SIG-M5 treated with dmso at 0.1 percent for 504 hours (cell line): ENCODE measurements at regions not wholly inside any gene's neighbourhood (a gene's known extent, or its start where the extent isn't known, plus 50 kb on each side); places are given as distances from the start of the nearest gene placed in this dataset.
A peak's percentile ranks its signal among the peaks of the same experiment; 100 is the strongest.

Source experiments
- DNase-seq: peaks from one replicate; lab custom pipeline; 2025; ENCODE audit not compliant: unreplicated experiment; lab: John Stamatoyannopoulos, UW

DNA sequence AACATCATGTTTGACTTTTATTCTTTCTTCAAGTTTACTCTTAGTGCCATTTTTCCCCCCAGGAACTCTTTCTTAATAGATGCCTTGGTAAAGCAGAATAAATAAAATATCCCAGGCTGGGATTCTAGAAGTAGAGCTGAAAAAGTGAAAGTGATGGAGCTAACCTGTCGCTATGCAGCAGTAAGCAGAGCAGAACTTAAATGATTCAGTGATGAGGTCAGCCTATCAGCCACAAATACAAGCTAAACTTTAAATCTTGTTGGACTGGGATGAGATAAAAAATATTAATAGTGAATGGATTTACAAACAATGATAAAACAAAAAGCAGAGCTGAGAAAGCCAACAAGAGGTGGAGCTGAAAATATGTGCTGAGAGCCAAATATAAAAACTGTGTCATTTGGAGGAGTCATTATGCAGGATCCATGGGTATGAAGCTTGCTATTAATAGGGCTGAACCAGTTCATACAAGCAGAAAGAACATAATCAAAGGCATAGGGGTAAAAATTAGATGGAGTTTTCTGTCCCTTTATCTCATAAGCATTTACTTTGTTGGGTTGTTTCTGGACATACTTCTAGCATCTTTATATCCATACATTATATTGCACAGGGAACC lies 877.8 kb downstream of the EPHA7 start:
- no peak for DNase-seq

DNA sequence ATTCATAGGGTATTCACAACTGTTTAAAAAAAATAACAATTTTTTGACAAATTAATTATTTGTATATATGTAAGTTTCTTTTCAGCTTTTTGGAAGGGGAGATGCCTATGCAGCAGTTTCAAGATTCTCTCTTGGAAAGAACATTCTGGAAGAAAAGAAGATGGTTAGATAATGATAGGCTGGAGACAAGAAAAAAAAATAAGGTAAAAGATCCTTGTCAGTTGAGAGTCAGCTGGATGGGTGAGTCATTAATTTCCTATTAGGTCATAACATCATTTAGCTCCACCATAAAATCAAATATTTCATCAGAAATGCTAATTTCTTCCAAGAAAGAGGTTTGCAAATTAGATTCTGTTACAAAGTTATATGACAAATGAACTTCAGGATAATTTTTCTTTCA lies 880.4 kb downstream of the EPHA7 start:
- no peak for DNase-seq

DNA sequence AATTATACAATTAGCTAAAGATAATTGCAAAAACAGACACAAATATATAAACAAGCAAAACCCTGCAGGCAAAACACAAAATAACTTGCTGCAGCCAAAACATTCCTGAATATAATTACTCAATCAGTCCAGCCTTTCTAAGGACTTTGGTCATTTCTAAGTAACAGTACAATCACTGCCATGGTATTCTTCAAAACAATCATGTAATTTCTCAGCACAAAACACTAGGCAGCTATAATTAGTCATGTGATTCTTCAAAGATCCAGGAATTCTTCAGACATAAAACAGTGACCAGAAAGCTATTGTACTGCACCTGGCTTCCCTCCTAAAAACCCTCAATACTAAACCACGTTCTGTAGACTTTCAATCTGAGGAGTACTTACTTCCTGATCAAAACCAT lies 881.1 kb downstream of the EPHA7 start:
- DNase-seq: no peak

DNA sequence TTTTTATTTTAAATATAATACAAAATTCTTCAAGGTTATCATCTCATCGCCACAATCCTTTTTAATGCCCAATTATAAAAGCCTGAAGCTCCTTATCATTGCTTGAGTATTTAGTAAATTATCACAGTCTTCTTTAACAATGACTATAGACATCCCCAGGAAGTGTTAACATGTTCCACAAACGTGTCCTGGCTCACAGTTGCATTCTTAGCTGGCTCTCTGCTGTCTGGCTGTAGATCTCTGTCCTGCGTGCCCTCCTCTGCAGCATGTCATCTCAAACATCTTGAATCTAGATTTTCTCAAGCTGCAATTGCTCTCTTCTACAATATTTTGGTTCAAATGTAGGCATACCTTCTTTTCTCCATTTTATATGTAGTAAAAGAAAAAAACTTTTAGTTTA lies 885.2 kb downstream of the EPHA7 start:
- DNase-seq: no peak

DNA sequence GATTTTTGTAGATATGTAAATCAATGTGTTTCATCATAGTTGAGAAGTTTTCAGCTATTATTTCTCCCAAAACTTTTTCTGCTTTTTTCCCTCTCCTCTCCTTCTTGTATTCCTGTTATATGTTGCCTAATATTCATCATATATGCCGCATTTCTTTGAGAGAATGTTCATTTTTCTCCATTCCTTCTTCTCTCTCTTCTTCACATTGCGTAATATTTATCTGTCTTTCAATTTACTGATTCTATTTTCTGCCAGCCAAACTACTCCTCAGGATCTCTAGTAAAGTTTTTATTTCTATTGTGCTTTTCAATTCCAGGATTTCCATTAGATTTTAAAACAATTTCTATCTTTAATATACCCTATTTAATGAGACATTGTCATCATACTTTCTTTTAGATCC lies 896.8 kb downstream of the EPHA7 start:
- no peak for DNase-seq

DNA sequence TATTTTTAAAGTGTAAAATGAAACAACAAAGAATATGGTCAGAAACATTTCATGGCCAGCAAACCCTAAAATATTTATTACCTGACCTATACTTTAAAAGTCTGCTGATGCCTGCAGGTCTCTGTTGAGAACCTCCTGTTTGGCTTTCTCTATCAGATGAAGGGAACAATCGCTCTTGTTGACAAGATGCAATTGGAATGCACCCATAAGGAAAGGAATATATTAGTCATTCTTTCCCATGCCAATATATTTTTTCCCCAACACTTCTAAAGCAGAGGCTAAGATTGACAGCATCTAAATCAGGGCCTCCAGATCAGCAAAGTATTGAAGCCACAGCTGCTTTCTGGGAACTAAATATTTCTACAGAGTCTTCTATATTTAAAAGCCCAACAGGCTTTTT lies 897.8 kb downstream of the EPHA7 start:
- DNase-seq: peak; percentile 1

DNA sequence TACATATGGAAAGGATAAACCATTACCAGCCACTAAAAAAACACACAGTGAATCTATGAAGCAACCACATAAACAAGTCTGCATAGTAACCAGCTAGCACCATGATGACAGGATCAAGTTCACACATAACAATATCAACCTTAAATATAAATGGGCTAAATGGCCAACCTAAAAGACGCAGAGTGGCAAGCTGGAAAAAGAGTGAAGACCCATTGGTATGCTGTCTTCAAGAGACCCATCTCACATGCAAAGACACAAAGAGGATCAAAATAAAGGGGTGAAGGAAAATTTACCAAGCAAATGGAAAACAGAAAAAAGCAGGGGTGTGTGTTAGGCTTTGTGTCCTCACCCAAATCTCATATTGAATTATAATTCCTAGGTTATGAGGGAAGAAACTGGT lies 909.2 kb downstream of the EPHA7 start:
- DNase-seq: no peak

DNA sequence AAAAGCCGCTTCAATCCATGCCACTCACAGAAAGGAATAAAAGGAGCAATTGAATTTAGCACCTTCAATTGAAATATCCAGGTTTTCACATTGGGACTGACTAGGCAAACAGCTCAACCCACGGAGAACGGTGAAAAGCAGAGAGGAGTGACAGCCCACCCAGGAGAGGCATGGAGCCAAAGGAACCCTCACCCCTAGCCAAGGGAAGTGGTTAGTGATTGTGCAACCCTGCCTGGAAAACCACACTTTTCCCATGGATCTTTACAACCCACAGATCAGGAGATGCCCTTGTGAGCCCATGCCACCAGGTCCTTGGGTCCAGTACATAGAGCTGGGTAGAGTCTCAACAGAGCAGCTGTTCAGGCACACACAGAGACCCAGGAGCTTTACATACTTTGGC lies 911.8 kb downstream of the EPHA7 start:
- no peak for DNase-seq

DNA sequence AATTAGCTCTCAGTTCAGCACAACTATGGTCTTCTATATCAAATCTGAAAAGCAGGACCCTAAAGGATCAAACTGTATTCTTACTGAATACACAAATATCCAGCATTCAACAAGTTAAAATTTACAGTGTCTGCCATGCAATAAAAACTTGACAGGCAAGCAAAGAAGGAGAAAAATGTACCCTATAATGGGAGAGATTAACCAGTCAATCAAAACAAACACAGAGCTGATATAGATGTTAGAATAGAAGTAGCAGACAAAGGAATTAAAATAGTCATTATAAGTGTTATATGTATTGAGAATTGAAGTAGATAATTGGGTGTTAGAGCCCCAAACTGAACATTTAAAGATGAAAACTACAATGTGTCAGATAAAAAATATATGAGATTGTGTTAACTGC lies 914.9 kb downstream of the EPHA7 start:
- no peak for DNase-seq

DNA sequence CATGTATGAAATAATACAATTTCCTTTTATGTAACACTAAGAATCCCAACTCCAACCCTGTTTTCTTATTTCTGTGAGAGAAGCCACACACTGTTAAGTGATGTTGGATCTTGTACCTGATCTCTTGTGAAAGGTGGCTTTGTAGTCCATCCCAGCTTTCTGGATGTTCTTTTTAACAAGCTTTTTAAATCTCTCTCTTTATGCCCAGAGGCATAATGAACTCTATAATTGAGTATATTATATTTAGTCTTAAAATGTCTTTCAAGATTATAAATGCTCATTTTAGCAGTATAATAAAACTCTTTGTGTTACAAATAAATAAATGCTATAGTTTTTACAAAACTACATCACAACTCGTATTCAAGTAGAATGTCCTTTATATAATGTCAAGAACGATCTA lies 922.1 kb downstream of the EPHA7 start:
- no peak for DNase-seq

DNA sequence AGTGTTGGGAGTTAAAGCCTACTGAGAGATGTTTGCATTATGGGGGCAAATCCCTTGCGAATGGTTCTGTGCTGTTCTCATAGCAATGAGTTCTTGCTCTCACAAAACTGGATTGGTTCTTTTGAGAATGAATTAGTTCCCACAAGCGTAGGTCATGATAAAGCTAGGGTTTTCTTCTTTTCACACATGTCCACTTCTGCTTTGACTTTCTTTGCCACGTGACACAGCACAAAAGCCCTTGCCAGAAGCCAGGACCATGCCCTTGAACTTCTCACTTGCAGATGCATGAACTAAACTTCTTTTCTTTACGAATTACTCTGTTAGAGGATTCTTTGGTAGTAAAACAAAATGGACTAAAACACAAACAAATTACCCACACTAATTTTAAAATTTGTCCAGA lies 922.8 kb downstream of the EPHA7 start:
- DNase-seq: no peak

DNA sequence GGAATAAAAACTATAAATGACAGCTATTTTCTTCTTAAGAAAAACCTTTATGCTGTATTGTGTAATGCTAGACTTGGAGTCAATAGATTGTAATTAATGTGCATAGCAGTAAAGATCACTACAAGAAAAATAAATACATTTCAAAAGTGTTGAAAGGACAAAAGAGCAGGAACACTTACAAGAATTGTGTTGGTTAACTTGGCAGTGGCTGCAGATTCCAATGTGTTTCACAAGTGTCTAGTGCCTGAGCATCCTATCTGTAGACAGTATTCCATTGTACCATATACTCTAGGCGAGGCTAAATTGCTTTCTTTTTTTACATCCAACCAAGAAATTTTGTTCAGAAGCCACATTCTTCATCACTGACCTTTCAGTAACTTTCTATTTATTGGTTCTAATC lies 924.1 kb downstream of the EPHA7 start:
- DNase-seq: no peak

DNA sequence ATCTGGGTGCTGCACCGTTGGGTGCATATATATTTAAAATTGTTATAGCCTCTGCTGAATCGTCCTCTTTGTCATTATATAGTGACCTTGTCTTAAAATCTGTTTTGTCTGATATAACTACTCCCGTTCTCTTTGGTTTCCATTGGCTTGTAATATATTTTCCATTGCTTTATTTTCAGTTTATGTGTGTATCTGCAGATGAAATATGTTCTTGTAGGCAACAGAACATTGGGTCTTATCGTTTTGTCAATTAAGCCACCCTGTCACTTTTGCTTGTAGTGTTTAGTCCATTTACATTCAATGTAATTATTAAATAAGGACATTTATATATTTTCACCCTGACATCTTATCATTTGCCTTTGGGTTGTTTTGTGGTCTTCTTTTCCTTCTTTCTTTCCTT lies 933.9 kb downstream of the EPHA7 start:
- DNase-seq: no peak

DNA sequence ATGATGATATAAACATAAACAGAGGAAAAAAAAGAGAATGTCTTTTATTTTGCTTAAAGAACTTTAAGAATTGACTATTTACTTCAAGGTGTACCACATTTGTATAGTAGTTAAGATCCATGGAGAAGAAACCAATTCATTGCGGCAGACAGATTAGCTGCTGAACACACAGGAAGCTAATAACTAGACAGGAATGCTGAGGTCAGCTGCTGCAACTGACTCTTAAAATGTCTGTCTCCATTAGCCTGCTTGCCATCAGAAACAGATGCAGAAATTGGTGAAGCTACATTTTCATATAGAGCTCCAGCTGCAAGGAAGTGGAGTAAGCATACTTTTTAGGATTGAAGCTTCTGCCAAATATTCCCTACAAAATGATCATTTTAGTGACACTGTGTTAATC lies 939.5 kb downstream of the EPHA7 start:
- DNase-seq: no peak

DNA sequence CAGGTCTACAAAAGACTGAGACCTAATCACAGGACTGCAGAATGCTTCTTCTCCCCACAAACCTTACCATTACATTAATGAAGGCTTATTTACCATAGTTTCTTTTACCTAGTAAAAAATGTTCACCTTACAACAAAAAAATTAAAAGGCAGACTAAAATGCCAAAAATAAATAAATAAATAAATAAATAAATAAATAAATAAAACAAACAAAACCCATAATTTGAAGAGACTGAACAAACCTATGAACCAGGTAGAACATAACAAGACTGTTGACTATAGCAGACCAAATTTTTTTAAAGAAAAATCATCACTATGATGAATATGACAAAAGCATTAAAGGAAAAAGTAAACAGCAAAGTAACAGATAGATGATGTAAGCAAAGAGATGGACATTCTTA lies 946.3 kb downstream of the EPHA7 start:
- no peak for DNase-seq

DNA sequence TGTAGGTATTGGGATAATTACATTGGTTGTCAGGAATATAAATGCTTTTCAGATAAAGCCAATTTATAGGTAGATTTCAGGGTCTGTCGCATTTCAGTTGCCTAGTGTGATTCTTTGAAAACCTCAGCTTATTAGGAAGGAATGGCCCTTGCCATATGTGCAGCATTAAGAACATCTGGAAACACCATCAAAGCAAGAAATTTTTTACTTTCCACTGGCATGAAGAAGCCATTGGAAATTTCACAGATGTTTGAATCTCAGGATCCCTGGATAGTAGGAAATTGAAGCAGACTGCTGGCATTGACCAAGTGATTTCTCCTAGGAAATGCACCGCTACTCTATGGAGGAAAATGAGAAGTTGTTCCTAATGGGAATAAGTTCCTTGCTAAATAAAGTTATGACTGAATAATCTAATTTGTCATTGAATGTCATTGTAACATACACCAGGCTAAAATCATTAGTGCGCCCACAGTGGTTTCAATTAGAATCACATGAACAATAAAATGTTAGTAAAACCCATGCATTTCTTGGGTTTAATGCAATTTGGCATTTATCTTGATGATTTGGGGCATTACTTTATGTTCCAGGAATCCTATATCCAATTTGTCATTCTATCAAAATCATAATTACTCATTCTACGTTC lies 950.1 kb downstream of the EPHA7 start:
- no peak for DNase-seq

DNA sequence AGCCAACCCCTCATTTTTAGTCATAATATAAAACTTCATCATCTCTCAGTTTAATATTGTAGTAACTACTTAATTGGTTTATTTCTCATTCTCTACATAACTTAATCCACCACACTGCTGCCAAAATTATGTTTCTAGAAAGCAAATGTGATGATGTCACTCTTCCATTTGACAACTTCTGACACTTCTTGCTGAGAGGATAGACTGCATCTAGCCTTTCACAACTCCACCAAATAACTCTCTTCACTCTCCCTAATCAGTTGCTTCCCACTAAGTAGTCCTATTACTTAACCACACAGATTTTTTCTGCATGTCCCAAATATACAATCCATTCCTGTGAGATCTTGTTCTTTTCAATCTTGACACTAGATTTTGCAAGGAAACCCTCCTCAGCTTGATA lies 951.3 kb downstream of the EPHA7 start:
- DNase-seq: no peak

DNA sequence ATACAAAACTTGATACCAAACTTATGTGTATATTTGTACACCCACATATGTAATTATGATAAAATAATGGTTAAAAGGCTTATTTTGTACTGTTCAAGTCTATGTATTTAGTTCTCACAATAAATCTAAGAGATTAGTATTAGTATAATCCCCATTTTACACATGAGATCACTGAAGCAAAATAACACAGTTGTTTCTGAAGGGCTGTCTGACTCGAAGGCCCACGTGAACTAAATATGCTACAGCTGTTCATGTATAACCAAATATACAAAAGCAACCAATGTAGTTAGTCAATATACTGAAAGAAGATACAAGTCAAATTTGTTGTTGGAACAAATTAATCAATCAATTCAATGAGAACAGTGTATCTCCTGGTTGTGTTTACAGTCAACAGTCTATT lies 959.2 kb downstream of the EPHA7 start:
- DNase-seq: no peak

DNA sequence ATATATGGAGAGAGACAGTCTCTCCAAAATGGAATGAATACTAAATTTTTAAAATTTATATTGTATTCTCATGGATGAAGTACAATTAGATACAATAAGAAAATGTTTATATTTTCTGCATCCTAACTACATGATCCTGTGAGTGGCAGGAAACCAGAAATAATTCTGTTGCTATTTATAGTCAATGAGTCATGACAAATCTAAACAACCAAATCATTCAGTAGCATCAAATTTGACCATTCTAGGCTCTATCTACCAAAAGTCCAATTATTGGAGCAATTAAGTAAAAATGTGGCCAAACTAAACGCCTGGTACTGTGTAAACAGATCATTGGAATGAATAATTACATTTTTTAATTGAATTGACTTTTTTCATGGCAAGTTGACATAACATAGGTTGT lies 959.8 kb downstream of the EPHA7 start:
- no peak for DNase-seq

DNA sequence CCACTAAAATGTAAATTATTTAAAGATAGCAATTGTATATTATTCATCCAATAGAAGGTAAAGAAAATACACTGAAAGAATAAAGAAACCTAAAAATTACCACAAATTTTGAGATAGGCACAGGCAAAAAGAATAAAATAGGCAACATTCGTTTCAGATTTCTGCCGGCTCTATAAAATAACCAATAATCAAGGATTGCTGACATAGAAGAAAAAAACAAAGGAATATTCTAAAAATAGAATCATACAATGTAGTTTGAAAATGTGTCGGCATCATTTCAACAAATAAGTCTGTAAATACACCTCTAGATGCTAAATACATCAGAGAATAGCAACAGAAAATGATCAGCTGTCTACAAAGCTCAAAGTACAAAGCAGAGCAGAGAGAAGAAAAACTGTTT lies 973.3 kb downstream of the EPHA7 start:
- no peak for DNase-seq

DNA sequence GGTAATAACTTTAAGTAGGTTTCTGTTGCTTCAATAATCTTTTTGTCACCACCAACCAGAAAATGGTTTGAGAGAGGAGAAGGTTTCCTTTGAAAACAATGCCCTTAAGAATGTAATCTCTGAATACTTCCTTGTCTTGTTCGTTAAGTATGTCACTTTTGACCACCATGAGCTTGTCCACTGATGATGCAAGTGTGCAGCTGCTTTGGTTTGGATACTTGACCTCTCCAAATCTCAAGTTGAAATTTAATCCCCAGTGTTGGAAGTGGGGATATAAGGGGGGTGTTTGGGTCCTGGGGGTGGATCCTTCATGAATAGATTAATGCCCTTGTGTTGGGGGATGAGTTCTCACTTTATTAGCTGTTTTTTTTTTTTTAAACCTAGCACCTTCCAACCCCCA lies 985.4 kb downstream of the EPHA7 start:
- DNase-seq: no peak

DNA sequence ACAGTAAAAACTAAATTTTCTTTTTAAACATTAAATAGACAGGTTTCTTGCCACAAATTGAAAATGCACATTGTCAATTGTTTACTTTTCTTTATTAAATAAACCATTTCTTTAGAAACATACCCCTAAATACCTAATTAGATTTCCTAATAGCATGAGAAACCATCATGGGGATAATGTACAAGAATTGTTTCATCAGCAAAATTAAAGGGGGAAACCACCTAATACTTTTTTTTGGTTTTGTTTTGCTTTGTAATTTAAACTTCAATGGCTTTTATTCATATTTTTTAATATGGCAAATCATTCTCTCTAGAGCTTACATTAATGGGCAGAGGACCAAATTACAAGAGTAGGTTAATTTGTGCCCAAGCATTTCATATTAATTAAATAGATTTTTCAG lies 987.9 kb downstream of the EPHA7 start:
- no peak for DNase-seq

DNA sequence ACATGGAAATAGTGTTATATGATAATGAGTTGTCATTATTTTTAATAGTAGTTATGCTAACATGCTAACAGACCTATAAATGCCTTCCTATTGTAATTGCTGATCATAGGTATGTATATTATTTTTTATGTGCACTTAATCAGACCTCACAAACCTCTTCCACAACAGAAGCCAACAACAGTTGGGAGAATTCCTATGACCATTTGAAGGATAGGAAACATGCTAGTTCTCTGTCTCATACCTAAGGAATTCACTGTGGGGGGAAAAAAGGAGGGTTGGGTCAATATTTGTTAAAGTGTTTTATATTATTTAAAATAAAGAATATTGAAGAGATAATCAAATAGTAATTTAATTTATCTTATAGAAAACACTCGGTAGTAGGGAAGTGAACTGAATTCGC lies 990.9 kb downstream of the EPHA7 start:
- no peak for DNase-seq
